ENCODE measurements at regions not wholly inside any gene's neighbourhood (a gene's known extent, or its start where the extent isn't known, plus 50 kb on each side); places are given as distances from the start of the nearest gene placed in this dataset.

DNA sequence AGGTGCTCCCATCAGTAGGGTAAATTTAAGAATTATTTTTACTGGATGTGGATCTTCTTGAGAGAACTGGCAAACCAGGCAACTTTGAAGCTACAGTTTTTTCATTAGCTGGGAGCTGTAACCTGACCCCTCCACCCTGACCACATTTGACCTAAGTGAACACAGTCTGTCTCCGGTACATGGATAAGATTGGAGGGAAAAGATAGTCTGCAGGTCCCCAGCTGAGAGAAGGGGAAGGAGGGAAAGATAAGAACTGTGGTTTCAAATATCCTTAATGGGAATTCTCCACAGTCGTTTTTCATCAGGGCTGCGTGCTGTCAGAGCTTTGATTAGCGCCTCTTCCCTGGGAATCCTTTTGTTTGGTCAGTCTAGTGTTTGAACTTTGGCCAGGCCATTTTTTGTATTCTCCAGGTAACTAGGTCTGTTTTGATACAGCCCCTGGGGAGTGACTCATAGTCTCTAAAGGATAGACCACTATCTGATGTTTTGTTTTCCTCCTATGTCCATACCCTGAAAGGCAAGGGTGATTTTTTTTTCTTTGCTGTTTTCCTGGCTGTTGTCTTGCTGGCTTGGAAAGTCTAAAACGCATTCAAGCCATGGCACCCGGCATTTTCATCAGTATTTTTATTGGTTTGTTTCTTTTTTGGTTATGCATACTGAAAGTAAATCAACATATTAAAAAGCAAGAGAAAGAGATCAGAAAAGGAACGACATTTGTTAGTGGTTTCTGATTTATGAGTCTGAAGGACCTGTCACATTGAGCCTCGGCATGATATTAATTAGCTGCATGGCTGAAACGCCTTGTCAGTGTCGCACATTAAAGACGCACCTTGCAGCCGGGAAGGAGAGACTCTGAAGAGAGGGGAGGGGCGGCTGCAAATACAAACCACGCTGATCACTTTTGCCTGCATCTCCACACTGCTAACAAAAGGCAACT, 183.4 kb upstream of the FN1 start (continued):
- TF ChIP-seq, protein P1, sequence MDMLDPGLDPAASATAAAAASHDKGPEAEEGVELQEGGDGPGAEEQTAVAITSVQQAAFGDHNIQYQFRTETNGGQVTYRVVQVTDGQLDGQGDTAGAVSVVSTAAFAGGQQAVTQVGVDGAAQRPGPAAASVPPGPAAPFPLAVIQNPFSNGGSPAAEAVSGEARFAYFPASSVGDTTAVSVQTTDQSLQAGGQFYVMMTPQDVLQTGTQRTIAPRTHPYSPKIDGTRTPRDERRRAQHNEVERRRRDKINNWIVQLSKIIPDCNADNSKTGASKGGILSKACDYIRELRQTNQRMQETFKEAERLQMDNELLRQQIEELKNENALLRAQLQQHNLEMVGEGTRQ (IDR thresholded peaks at IDR 0.05; ENCODE audit: low read depth, low read length), result no peak
- TF ChIP-seq, protein P1 (CRISPR knock-in tag; IDR thresholded peaks at IDR 0.05; ENCODE audit: borderline replicate concordance), result no peak
- TF ChIP-seq ZFP82 (CRISPR knock-in tag; IDR thresholded peaks at IDR 0.05; ENCODE audit: borderline replicate concordance) (no peak; the same call in 1 of the 2 replicates), ZSCAN25 (CRISPR knock-in tag; IDR thresholded peaks at IDR 0.05) (peak; percentile 75; the same call in 1 of the 2 replicates), ZBTB20 (CRISPR knock-in tag; IDR thresholded peaks at IDR 0.05; ENCODE audit: borderline replicate concordance, low read depth) (peak; percentile 90), ZNF569 (CRISPR knock-in tag; IDR thresholded peaks at IDR 0.05; ENCODE audit: borderline replicate concordance) (no peak), NR2F2 (IDR thresholded peaks at IDR 0.05; ENCODE audit: borderline replicate concordance, low read depth) (peak; percentile 88), MXI1 (IDR thresholded peaks at IDR 0.05; ENCODE audit: borderline replicate concordance, low read depth, low read length) (peak; percentile 48; the same call in 1 of the 3 replicates), ZNF33A (CRISPR knock-in tag; IDR thresholded peaks at IDR 0.05; ENCODE audit: borderline replicate concordance) (no peak), SMAD3 (CRISPR knock-in tag; IDR thresholded peaks at IDR 0.05) (peak; percentile 85), SIX1 (CRISPR knock-in tag; IDR thresholded peaks at IDR 0.05; ENCODE audit: borderline replicate concordance) (peak; percentile 99), ZNF282 (IDR thresholded peaks at IDR 0.05; ENCODE audit: partially characterized antibody) (no peak)
- TF ChIP-seq, protein P2, sequence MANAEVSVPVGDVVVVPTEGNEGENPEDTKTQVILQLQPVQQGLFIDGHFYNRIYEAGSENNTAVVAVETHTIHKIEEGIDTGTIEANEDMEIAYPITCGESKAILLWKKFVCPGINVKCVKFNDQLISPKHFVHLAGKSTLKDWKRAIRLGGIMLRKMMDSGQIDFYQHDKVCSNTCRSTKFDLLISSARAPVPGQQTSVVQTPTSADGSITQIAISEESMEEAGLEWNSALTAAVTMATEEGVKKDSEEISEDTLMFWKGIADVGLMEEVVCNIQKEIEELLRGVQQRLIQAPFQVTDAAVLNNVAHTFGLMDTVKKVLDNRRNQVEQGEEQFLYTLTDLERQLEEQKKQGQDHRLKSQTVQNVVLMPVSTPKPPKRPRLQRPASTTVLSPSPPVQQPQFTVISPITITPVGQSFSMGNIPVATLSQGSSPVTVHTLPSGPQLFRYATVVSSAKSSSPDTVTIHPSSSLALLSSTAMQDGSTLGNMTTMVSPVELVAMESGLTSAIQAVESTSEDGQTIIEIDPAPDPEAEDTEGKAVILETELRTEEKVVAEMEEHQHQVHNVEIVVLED (CRISPR knock-in tag; IDR thresholded peaks at IDR 0.05; ENCODE audit: borderline replicate concordance), result 0 out of 2 replicates have a peak, but pooled peaks have one; percentile 51
- TF ChIP-seq, protein P3, sequence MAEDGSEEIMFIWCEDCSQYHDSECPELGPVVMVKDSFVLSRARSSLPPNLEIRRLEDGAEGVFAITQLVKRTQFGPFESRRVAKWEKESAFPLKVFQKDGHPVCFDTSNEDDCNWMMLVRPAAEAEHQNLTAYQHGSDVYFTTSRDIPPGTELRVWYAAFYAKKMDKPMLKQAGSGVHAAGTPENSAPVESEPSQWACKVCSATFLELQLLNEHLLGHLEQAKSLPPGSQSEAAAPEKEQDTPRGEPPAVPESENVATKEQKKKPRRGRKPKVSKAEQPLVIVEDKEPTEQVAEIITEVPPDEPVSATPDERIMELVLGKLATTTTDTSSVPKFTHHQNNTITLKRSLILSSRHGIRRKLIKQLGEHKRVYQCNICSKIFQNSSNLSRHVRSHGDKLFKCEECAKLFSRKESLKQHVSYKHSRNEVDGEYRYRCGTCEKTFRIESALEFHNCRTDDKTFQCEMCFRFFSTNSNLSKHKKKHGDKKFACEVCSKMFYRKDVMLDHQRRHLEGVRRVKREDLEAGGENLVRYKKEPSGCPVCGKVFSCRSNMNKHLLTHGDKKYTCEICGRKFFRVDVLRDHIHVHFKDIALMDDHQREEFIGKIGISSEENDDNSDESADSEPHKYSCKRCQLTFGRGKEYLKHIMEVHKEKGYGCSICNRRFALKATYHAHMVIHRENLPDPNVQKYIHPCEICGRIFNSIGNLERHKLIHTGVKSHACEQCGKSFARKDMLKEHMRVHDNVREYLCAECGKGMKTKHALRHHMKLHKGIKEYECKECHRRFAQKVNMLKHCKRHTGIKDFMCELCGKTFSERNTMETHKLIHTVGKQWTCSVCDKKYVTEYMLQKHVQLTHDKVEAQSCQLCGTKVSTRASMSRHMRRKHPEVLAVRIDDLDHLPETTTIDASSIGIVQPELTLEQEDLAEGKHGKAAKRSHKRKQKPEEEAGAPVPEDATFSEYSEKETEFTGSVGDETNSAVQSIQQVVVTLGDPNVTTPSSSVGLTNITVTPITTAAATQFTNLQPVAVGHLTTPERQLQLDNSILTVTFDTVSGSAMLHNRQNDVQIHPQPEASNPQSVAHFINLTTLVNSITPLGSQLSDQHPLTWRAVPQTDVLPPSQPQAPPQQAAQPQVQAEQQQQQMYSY (CRISPR knock-in tag; IDR thresholded peaks at IDR 0.05), result no peak
- TF ChIP-seq, protein P4, sequence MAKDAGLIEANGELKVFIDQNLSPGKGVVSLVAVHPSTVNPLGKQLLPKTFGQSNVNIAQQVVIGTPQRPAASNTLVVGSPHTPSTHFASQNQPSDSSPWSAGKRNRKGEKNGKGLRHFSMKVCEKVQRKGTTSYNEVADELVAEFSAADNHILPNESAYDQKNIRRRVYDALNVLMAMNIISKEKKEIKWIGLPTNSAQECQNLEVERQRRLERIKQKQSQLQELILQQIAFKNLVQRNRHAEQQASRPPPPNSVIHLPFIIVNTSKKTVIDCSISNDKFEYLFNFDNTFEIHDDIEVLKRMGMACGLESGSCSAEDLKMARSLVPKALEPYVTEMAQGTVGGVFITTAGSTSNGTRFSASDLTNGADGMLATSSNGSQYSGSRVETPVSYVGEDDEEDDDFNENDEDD (CRISPR knock-in tag; IDR thresholded peaks at IDR 0.05; ENCODE audit: borderline replicate concordance), result peak; percentile 94; the same call in 1 of the 2 replicates
- TF ChIP-seq, protein P5, sequence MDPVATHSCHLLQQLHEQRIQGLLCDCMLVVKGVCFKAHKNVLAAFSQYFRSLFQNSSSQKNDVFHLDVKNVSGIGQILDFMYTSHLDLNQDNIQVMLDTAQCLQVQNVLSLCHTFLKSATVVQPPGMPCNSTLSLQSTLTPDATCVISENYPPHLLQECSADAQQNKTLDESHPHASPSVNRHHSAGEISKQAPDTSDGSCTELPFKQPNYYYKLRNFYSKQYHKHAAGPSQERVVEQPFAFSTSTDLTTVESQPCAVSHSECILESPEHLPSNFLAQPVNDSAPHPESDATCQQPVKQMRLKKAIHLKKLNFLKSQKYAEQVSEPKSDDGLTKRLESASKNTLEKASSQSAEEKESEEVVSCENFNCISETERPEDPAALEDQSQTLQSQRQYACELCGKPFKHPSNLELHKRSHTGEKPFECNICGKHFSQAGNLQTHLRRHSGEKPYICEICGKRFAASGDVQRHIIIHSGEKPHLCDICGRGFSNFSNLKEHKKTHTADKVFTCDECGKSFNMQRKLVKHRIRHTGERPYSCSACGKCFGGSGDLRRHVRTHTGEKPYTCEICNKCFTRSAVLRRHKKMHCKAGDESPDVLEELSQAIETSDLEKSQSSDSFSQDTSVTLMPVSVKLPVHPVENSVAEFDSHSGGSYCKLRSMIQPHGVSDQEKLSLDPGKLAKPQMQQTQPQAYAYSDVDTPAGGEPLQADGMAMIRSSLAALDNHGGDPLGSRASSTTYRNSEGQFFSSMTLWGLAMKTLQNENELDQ (CRISPR knock-in tag; IDR thresholded peaks at IDR 0.05; ENCODE audit: borderline replicate concordance), result no peak

Measured in HepG2 (cell line).